Panc1 (cell line): ENCODE measurements at regions not wholly inside any gene's neighbourhood (a gene's known extent, or its start where the extent isn't known, plus 50 kb on each side); places are given as distances from the start of the nearest gene placed in this dataset.

Source experiments
- ATAC-seq: fragments of 200-7000 bp; cut with Tn5 transposase; 2 replicates; pipeline ENCODE4 v1.9.1; 2020; ENCODE audit warnings: mild to moderate bottlenecking, moderate library complexity
- BruUV-seq: library from RNA; stranded (reverse); fragments of 400-500 nt; replicated peaks from 2 replicates; lab custom pipeline; 2021; lab: Mats Ljungman, UMichigan
- CTCF ChIA-PET: fragments of 300-600 bp; sonication (Branson Sonifier 250); formaldehyde crosslinking; loops from one replicate; lab custom pipeline; 2022; ENCODE audit warnings: antibody characterized with exemption; lab: Charles Lee
- POLR2A ChIA-PET: fragments of 300-600 bp; sonication (Branson Sonifier 250); formaldehyde crosslinking; loops from one replicate; lab custom pipeline; 2022; ENCODE audit warnings: antibody characterized with exemption; lab: Charles Lee
- DNase-seq: peaks from one replicate; pipeline ENCODE4 v3.0.0-alpha.2; 2010; ENCODE audit warnings: low read depth, low spot score
- H3K27ac ChIP-seq: 2 replicates; pipeline ENCODE4 v1.5.1; 2011; ENCODE audit warnings: mild to moderate bottlenecking, low read length, inconsistent platforms
- H3K27me3 ChIP-seq: fragments of 200-500 bp; sonication (Bioruptor generic); 2 replicates; pipeline ENCODE4 v1.6.0; 2014; ENCODE audit warnings: low read length, inconsistent platforms; ENCODE audit not compliant: control insufficient read depth, insufficient read depth
- H3K36me3 ChIP-seq: fragments of 200-500 bp; sonication (Bioruptor generic); 2 replicates; pipeline ENCODE4 v1.5.1; 2014; ENCODE audit warnings: inconsistent platforms, mild to moderate bottlenecking, low read length, moderate library complexity; ENCODE audit not compliant: control insufficient read depth, insufficient read depth
- H3K4me1 ChIP-seq: 2 replicates; pipeline ENCODE4 v1.5.1; 2011; ENCODE audit warnings: inconsistent platforms, mild to moderate bottlenecking, low read length, moderate library complexity; ENCODE audit not compliant: control insufficient read depth, insufficient read depth
- H3K4me3 ChIP-seq, 2 experiments: 2 replicates each; pipeline ENCODE4 v1.5.1; 2011 to 2012; ENCODE audit warnings: low read depth in 2 of 2, low read length in 2 of 2, mild to moderate bottlenecking in 2 of 2, inconsistent platforms in 1 of 2, moderate library complexity in 1 of 2
- H3K9me3 ChIP-seq: fragments of 200-500 bp; sonication (Bioruptor generic); 2 replicates; pipeline ENCODE4 v1.5.1; 2014; ENCODE audit warnings: low read depth, mild to moderate bottlenecking, inconsistent platforms, low read length, moderate library complexity; ENCODE audit not compliant: control insufficient read depth, insufficient read depth
- POLR2AphosphoS5 ChIP-seq: IDR thresholded peaks from 2 replicates; pipeline ENCODE4 v1.6.1; 2012; ENCODE audit warnings: mild to moderate bottlenecking, low read depth, low read length, moderate library complexity
- SIN3A ChIP-seq: IDR thresholded peaks from 2 replicates; pipeline ENCODE4 v1.6.1; 2012; ENCODE audit warnings: low read depth, mild to moderate bottlenecking, low read length, moderate library complexity, borderline replicate concordance; ENCODE audit not compliant: insufficient read depth
- TCF7L2 ChIP-seq: IDR thresholded peaks from 2 replicates; pipeline ENCODE4 v1.6.1; 2011; ENCODE audit warnings: mild to moderate bottlenecking, low read depth, low read length, inconsistent platforms
- in situ Hi-C: cut with HindIII; loops from 2 replicates; pipeline ENCODE4 v1.10.0; 2016; ENCODE audit warnings: low sequenced_read_pairs, low pct_unique_long_range_greater_than_20kb
- intact Hi-C: fragments of 100-400 bp; cut with micrococcal nuclease; formaldehyde crosslinking; loops from one replicate; pipeline ENCODE4 v1.10.0; 2022; ENCODE audit not compliant: unreplicated experiment
- TF ChIP-seq, protein P1 (sequence below), 2 experiments: IDR thresholded peaks; 2 replicates each; pipeline ENCODE4 v1.6.1; 2011 to 2012; ENCODE audit warnings: low read depth in 2 of 2, control low read depth in 1 of 2, low read length in 1 of 2, mild to moderate bottlenecking in 1 of 2, moderate library complexity in 1 of 2; ENCODE audit not compliant: insufficient read depth in 1 of 2
- TF ChIP-seq, protein P2 (sequence below): fragments of 450-650 bp; IDR thresholded peaks from 2 replicates; pipeline ENCODE4 v1.5.1; 2017; ENCODE audit warnings: mild to moderate bottlenecking

DNA sequence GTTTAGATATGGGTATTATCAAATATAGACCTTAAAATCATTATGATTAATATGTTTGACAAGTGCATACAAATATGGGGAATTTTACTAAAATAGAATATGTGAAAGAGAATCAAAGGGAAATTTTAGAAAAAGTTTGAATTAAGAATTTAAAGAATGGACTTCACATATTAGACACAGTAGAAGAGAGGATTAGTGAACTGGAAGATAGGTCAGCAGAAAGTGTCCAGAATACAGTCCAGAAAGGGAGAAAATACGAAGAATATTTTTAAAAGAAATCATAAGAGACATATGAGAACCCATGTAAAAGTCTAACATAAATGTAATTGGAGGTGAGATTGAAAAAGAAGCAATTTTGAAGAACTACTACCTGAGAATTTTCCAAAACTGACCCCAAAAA lies 139.9 kb downstream of the DTWD1 start:
- no TSS peak for BruUV-seq
- Histone ChIP-seq H3K9me3 (peaks cover 14% of the 10 kb centered on the region), H3K4me1 (no peaks in the 10 kb centered on the region), H3K27me3 (no peaks in the 10 kb centered on the region), H3K36me3 (no peaks in the 10 kb centered on the region), H3K4me3 (no peak overlapping the region), H3K27ac (no peak overlapping the region)
- TF ChIP-seq SIN3A (no peak), POLR2AphosphoS5 (no peak), TCF7L2 (no peak)
- TF ChIP-seq, protein P1, sequence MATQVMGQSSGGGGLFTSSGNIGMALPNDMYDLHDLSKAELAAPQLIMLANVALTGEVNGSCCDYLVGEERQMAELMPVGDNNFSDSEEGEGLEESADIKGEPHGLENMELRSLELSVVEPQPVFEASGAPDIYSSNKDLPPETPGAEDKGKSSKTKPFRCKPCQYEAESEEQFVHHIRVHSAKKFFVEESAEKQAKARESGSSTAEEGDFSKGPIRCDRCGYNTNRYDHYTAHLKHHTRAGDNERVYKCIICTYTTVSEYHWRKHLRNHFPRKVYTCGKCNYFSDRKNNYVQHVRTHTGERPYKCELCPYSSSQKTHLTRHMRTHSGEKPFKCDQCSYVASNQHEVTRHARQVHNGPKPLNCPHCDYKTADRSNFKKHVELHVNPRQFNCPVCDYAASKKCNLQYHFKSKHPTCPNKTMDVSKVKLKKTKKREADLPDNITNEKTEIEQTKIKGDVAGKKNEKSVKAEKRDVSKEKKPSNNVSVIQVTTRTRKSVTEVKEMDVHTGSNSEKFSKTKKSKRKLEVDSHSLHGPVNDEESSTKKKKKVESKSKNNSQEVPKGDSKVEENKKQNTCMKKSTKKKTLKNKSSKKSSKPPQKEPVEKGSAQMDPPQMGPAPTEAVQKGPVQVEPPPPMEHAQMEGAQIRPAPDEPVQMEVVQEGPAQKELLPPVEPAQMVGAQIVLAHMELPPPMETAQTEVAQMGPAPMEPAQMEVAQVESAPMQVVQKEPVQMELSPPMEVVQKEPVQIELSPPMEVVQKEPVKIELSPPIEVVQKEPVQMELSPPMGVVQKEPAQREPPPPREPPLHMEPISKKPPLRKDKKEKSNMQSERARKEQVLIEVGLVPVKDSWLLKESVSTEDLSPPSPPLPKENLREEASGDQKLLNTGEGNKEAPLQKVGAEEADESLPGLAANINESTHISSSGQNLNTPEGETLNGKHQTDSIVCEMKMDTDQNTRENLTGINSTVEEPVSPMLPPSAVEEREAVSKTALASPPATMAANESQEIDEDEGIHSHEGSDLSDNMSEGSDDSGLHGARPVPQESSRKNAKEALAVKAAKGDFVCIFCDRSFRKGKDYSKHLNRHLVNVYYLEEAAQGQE (IDR thresholded peaks at IDR 0.05; ENCODE audit: insufficient read depth in 1 of 2, low read depth in 2 of 2, low read length in 1 of 2) = no peak
- TF ChIP-seq, protein P2, sequence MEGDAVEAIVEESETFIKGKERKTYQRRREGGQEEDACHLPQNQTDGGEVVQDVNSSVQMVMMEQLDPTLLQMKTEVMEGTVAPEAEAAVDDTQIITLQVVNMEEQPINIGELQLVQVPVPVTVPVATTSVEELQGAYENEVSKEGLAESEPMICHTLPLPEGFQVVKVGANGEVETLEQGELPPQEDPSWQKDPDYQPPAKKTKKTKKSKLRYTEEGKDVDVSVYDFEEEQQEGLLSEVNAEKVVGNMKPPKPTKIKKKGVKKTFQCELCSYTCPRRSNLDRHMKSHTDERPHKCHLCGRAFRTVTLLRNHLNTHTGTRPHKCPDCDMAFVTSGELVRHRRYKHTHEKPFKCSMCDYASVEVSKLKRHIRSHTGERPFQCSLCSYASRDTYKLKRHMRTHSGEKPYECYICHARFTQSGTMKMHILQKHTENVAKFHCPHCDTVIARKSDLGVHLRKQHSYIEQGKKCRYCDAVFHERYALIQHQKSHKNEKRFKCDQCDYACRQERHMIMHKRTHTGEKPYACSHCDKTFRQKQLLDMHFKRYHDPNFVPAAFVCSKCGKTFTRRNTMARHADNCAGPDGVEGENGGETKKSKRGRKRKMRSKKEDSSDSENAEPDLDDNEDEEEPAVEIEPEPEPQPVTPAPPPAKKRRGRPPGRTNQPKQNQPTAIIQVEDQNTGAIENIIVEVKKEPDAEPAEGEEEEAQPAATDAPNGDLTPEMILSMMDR = no peak
- ATAC-seq (no peak), DNase-seq (no peak)
- intact Hi-C loops = no loop called here
- in situ Hi-C loops = no loop called here
- ChIA-PET CTCF (no interaction called here), POLR2A (no interaction called here)

DNA sequence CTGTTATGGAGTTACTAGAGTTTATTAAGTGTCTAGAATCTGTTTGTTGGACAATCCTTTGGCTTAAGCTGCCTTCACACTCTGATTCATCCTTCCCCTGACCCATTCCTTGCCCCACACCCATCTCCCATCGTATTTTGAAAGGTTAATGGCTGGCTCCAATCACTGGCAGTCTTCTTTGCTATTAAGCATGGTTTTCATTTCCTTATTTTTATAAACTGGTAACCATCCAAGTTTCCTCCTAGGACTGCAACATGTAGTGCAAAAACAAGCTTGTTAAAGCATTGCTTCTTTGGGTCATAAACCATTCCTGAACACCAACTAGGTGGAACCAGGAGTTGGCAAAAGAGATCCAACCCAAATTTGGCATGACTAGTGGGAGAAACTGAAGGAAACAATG lies 148.4 kb downstream of the DTWD1 start:
- H3K4me1 ChIP-seq = no peaks in the 10 kb centered on the region
- H3K4me3 ChIP-seq = no peak overlapping the region
- BruUV-seq = no TSS peak
- in situ Hi-C loops (no loop called here), intact Hi-C loops (no loop called here)
- H3K36me3 ChIP-seq = no peaks in the 10 kb centered on the region
- DNase-seq = no peak
- ChIA-PET POLR2A (no interaction called here), CTCF (no interaction called here)
- TF ChIP-seq, protein P2 = no peak
- TF ChIP-seq TCF7L2 (no peak), SIN3A (no peak), POLR2AphosphoS5 (no peak)
- TF ChIP-seq, protein P1 (IDR thresholded peaks at IDR 0.05; ENCODE audit: insufficient read depth in 1 of 2, low read depth in 2 of 2, low read length in 1 of 2) = no peak
- peaks cover 6% of the 10 kb centered on the region; the same call in 1 of the 2 replicates for H3K9me3 ChIP-seq
- no peaks in the 10 kb centered on the region for H3K27me3 ChIP-seq
- no peak overlapping the region for H3K27ac ChIP-seq
- no peak for ATAC-seq
